GM12891 (cell line): ENCODE measurements at regions not wholly inside any gene's neighbourhood (a gene's known extent, or its start where the extent isn't known, plus 50 kb on each side); places are given as distances from the start of the nearest gene placed in this dataset.

Experiments
- POLR2A ChIP-seq: IDR thresholded peaks from 2 replicates; pipeline ENCODE4 v1.6.1; 2011; ENCODE audit warnings: low read depth, low read length, control low read depth
- POLR2AphosphoS5 ChIP-seq: IDR thresholded peaks from 2 replicates; pipeline ENCODE4 v1.6.1; 2011; ENCODE audit warnings: low read depth, low read length, control low read depth

- TF ChIP-seq POLR2AphosphoS5: no peak
- no peak for TF ChIP-seq POLR2A
Observed at GRCh38 chr5:105088102-105088501, 1525.5 kb upstream of the NUDT12 start.
